IMR-90 (cell line): ENCODE measurements at regions not wholly inside any gene's neighbourhood (a gene's known extent, or its start where the extent isn't known, plus 50 kb on each side); places are given as distances from the start of the nearest gene placed in this dataset.
A peak's percentile ranks its signal among the peaks of the same experiment; 100 is the strongest.

Experiments used
- ATAC-seq: fragments of 200-7000 bp; cut with Tn5 transposase; 2 replicates; pipeline ENCODE4 v1.9.1; 2020; ENCODE audit warnings: low read depth, mild to moderate bottlenecking, moderate library complexity
- BruUV-seq: library from RNA; stranded (reverse); fragments of 400-500 nt; replicated peaks from 2 replicates; lab custom pipeline; 2021; lab: Mats Ljungman, UMichigan
- CTCF ChIA-PET: fragments of 300-600 bp; formaldehyde crosslinking; extraction: SDS; loops from one replicate; lab custom pipeline; 2021; ENCODE audit warnings: antibody characterized with exemption; lab: Yijun Ruan, JAX
- POLR2A ChIA-PET: fragments of 300-600 bp; sonication (Branson Sonifier 250); formaldehyde crosslinking; loops from one replicate; lab custom pipeline; 2022; ENCODE audit warnings: antibody characterized with exemption; ENCODE audit not compliant: unreplicated experiment; lab: Charles Lee
- DNase-seq: peaks from one replicate; pipeline ENCODE4 v3.0.0; 2013
- H2AFZ ChIP-seq: replicated peaks from 2 replicates; pipeline ENCODE3; 2013; ENCODE audit warnings: low read length, mild to moderate bottlenecking; ENCODE audit not compliant: poor library complexity
- H2AK5ac ChIP-seq: 2 replicates; pipeline ENCODE4 v1.6.1; 2013; ENCODE audit warnings: low read depth, low read length, inconsistent platforms
- H2AK9ac ChIP-seq: replicated peaks from 2 replicates; pipeline ENCODE3; 2013; ENCODE audit warnings: mild to moderate bottlenecking, low read depth, low read length, moderate library complexity; ENCODE audit not compliant: poor library complexity
- H2BK120ac ChIP-seq: 2 replicates; pipeline ENCODE4 v1.6.1; 2013; ENCODE audit warnings: low read depth, low read length, inconsistent platforms
- H2BK15ac ChIP-seq: 3 replicates; pipeline ENCODE4 v1.6.1; 2013; ENCODE audit warnings: low read depth, low read length, inconsistent platforms
- H2BK20ac ChIP-seq: 2 replicates; pipeline ENCODE4 v1.6.1; 2013; ENCODE audit warnings: low read depth, mild to moderate bottlenecking, inconsistent platforms, low read length, moderate library complexity
- H2BK5ac ChIP-seq: 2 replicates; pipeline ENCODE4 v1.6.1; 2013; ENCODE audit warnings: mild to moderate bottlenecking, low read depth, low read length, inconsistent platforms; ENCODE audit not compliant: poor library complexity, severe bottlenecking
- H3K14ac ChIP-seq: replicated peaks from 2 replicates; pipeline ENCODE4 v1.6.1; 2013; ENCODE audit warnings: low read depth, low read length, inconsistent platforms
- H3K18ac ChIP-seq: 2 replicates; pipeline ENCODE4 v1.6.1; 2013; ENCODE audit warnings: low read depth, low read length, control low read depth
- H3K23ac ChIP-seq: 2 replicates; pipeline ENCODE4 v1.6.1; 2013; ENCODE audit warnings: low read depth, low read length, inconsistent platforms
- H3K27ac ChIP-seq: 2 replicates; pipeline ENCODE4 v1.5.1; 2013; ENCODE audit warnings: mild to moderate bottlenecking, control low read depth, low read length; ENCODE audit not compliant: insufficient read depth
- H3K27me3 ChIP-seq: 2 replicates; pipeline ENCODE4 v1.6.1; 2013; ENCODE audit warnings: low read length; ENCODE audit not compliant: control insufficient read depth, insufficient read depth
- H3K36me3 ChIP-seq: 2 replicates; pipeline ENCODE4 v1.6.1; 2013; ENCODE audit warnings: low read length, mixed read lengths; ENCODE audit not compliant: control insufficient read depth, insufficient read depth
- H3K4ac ChIP-seq: 2 replicates; pipeline ENCODE4 v1.6.1; 2013; ENCODE audit warnings: low read depth, low read length, inconsistent platforms
- H3K4me1 ChIP-seq: 2 replicates; pipeline ENCODE4 v1.6.1; 2013; ENCODE audit warnings: low read length, mixed read lengths; ENCODE audit not compliant: control insufficient read depth, insufficient read depth
- H3K4me2 ChIP-seq: 2 replicates; pipeline ENCODE4 v1.6.1; 2013; ENCODE audit warnings: low read depth, mild to moderate bottlenecking, control low read depth, low read length, moderate library complexity
- H3K4me3 ChIP-seq: 2 replicates; pipeline ENCODE4 v1.5.1; 2013; ENCODE audit warnings: low read depth, mild to moderate bottlenecking, control low read depth, low read length, moderate library complexity; ENCODE audit not compliant: insufficient read depth
- H3K56ac ChIP-seq: 2 replicates; pipeline ENCODE4 v1.6.1; 2013; ENCODE audit warnings: low read length, inconsistent platforms; ENCODE audit not compliant: insufficient read depth; ENCODE audit errors: extremely low read depth
- H3K79me1 ChIP-seq, 2 experiments: 2 replicates each; pipeline ENCODE4 v1.6.1; 2013; ENCODE audit warnings: low read length in 2 of 2, inconsistent platforms in 1 of 2, low read depth in 1 of 2
- H3K9ac ChIP-seq: 2 replicates; pipeline ENCODE4 v1.6.1; 2013; ENCODE audit warnings: low read depth, low read length, control low read depth
- H3K9me1 ChIP-seq: 2 replicates; pipeline ENCODE4 v1.6.1; 2013; ENCODE audit warnings: low read length, inconsistent platforms; ENCODE audit not compliant: insufficient read depth
- H3K9me3 ChIP-seq: 2 replicates; pipeline ENCODE4 v1.6.1; 2013; ENCODE audit warnings: low read length; ENCODE audit not compliant: control insufficient read depth, insufficient read depth
- H4K20me1 ChIP-seq: 2 replicates; pipeline ENCODE4 v1.6.1; 2013; ENCODE audit warnings: low read length, inconsistent platforms; ENCODE audit not compliant: insufficient read depth
- H4K5ac ChIP-seq: 2 replicates; pipeline ENCODE4 v1.6.1; 2013; ENCODE audit warnings: mild to moderate bottlenecking, low read depth, low read length, control low read depth
- H4K8ac ChIP-seq, 2 experiments: 2 replicates each; pipeline ENCODE4 v1.6.1; 2013; ENCODE audit warnings: low read depth in 2 of 2, low read length in 2 of 2, control low read depth in 1 of 2, inconsistent platforms in 1 of 2
- H4K91ac ChIP-seq: 2 replicates; pipeline ENCODE4 v1.6.1; 2013; ENCODE audit warnings: low read depth, low read length, inconsistent platforms; ENCODE audit not compliant: insufficient read depth
- CEBPB ChIP-seq: IDR thresholded peaks from 2 replicates; pipeline ENCODE4 v1.6.1; 2012; ENCODE audit warnings: low read depth, low read length, improper control_type of control experiment
- ELK1 ChIP-seq: fragments of 150-350 bp; IDR thresholded peaks from 2 replicates; pipeline ENCODE4 v1.6.1; 2016; ENCODE audit warnings: low read depth, mild to moderate bottlenecking, low read length, moderate library complexity, borderline replicate concordance
- MAFK ChIP-seq: IDR thresholded peaks from 2 replicates; pipeline ENCODE4 v1.6.1; 2012; ENCODE audit warnings: low read depth, low read length, improper control_type of control experiment
- RAD21 ChIP-seq: IDR thresholded peaks from 2 replicates; pipeline ENCODE4 v1.6.1; 2012; ENCODE audit warnings: low read length, improper control_type of control experiment
- RCOR1 ChIP-seq: IDR thresholded peaks from 2 replicates; pipeline ENCODE4 v1.6.1; 2012; ENCODE audit warnings: mild to moderate bottlenecking, low read length, improper control_type of control experiment; ENCODE audit not compliant: insufficient replicate concordance
- WGBS, 2 experiments: methylation state at CpG; one replicate each; pipeline versions ENCODE4 v1.1.5 to v1.1.7; 2013; ENCODE audit warnings: missing lambda C conversion rate in 2 of 2; ENCODE audit not compliant: insufficient read length in 1 of 2; ENCODE audit errors: extremely low coverage in 2 of 2; 5-methylcytosine and 5-hydroxymethylcytosine counted together
- dilution Hi-C: fragments of 300-500 bp; cut with HindIII; formaldehyde crosslinking; loops from one replicate; pipeline ENCODE4 v1.14.3; 2018; ENCODE audit warnings: low sequenced_read_pairs; ENCODE audit not compliant: unreplicated experiment
- in situ Hi-C: fragments of 300-500 bp; cut with MboI; formaldehyde crosslinking; loops from 3 replicates; pipeline ENCODE4 v1.14.3; 2019; ENCODE audit warnings: low sequenced_read_pairs, inconsistent platforms, mixed read lengths
- intact Hi-C: fragments of 100-400 bp; cut with micrococcal nuclease; formaldehyde crosslinking; loops from 2 replicates; pipeline ENCODE4 v1.10.0; 2022

GRCh38 chr10:44186821-44187220 lies 198.1 kb downstream of the CXCL12 start:
- Histone ChIP-seq H3K79me1 (no peaks in the 10 kb centered on the region), H3K4me2 (no peak overlapping the region), H3K9ac (no peak overlapping the region), H2AFZ (peak overlapping the region; percentile 23), H3K4ac (no peak overlapping the region), H4K91ac (no peak overlapping the region), H4K8ac (no peak overlapping the region), H3K23ac (no peak overlapping the region), H2AK9ac (no peak overlapping the region), H3K4me1 (peaks cover 4% of the 10 kb centered on the region; the same call in 1 of the 2 replicates), H2BK5ac (no peak overlapping the region), H3K9me3 (no peaks in the 10 kb centered on the region), H3K14ac (no peak overlapping the region), H4K20me1 (no peaks in the 10 kb centered on the region), H3K36me3 (no peaks in the 10 kb centered on the region), H3K4me3 (no peak overlapping the region), H2BK15ac (no peak overlapping the region), H4K5ac (no peak overlapping the region), H2BK20ac (no peak overlapping the region), H2BK120ac (no peak overlapping the region), H3K9me1 (peaks cover 9% of the 10 kb centered on the region; the same call in 1 of the 2 replicates), H3K18ac (no peak overlapping the region), H3K56ac (no peak overlapping the region), H3K27me3 (no peaks in the 10 kb centered on the region; the same call in 1 of the 2 replicates), H3K27ac (no peak overlapping the region), H2AK5ac (no peak overlapping the region)
- DNase-seq (no peak), ATAC-seq (no peak)
- WGBS, 2 experiments = no CpG with 5 or more reads among the region's 1 CpG
- ChIA-PET POLR2A (no interaction called here), CTCF (no interaction called here)
- BruUV-seq = no TSS peak
- intact Hi-C loops (loop anchor here (5.0 to 10.0 kb wide), 4 partner anchors 120 to 492 kb away; partner anchors contain the start of gene CXCL12), dilution Hi-C loops (no loop called here), in situ Hi-C loops (no loop called here)
- no peak for TF ChIP-seq MAFK
- no peak for TF ChIP-seq RCOR1
- TF ChIP-seq RAD21 = no peak
- no peak for TF ChIP-seq ELK1
- no peak for TF ChIP-seq CEBPB
